Loucy (cell line): ENCODE measurements at regions not wholly inside any gene's neighbourhood (a gene's known extent, or its start where the extent isn't known, plus 50 kb on each side); places are given as distances from the start of the nearest gene placed in this dataset.

ENCODE experiments used
- H2AFZ ChIP-seq: fragments of 200-600 bp; sonication (generic); 2 replicates; pipeline ENCODE4 v1.6.0; 2016; ENCODE audit warnings: antibody characterized with exemption, mild to moderate bottlenecking, low read length, moderate library complexity
- H3F3A ChIP-seq: fragments of 200-600 bp; 2 replicates; pipeline ENCODE4 v1.6.0; 2016; ENCODE audit warnings: antibody characterized with exemption, low read depth, mild to moderate bottlenecking
- H3K27me3 ChIP-seq: fragments of 200-600 bp; sonication (generic); 2 replicates; pipeline ENCODE4 v1.6.1; 2014; ENCODE audit warnings: low read length, mild to moderate bottlenecking; ENCODE audit not compliant: insufficient read depth, poor library complexity, severe bottlenecking
- H3K36me3 ChIP-seq: fragments of 200-600 bp; sonication (generic); 2 replicates; pipeline ENCODE4 v1.6.1; 2016; ENCODE audit warnings: low read length; ENCODE audit not compliant: insufficient read depth
- H3K4me1 ChIP-seq: fragments of 200-600 bp; sonication (generic); 2 replicates; pipeline ENCODE4 v1.5.1; 2014; ENCODE audit warnings: low read length, mild to moderate bottlenecking; ENCODE audit not compliant: insufficient read depth, poor library complexity, severe bottlenecking
- H3K4me2 ChIP-seq: fragments of 200-600 bp; sonication (generic); 2 replicates; pipeline ENCODE4 v1.6.0; 2014; ENCODE audit warnings: antibody characterized with exemption, low read length, low read depth, mild to moderate bottlenecking; ENCODE audit not compliant: poor library complexity, severe bottlenecking
- H3K4me3 ChIP-seq: fragments of 200-600 bp; sonication (generic); 2 replicates; pipeline ENCODE4 v1.5.1; 2014; ENCODE audit warnings: low read length, mild to moderate bottlenecking, mixed read lengths; ENCODE audit not compliant: poor library complexity, severe bottlenecking
- H3K79me2 ChIP-seq: fragments of 200-600 bp; sonication (generic); 2 replicates; pipeline ENCODE4 v1.6.1; 2014; ENCODE audit warnings: low read length; ENCODE audit not compliant: insufficient read depth
- H3K9ac ChIP-seq: fragments of 200-600 bp; sonication (generic); 2 replicates; pipeline ENCODE4 v1.6.0; 2014; ENCODE audit warnings: mild to moderate bottlenecking, low read depth, low read length, moderate library complexity; ENCODE audit not compliant: poor library complexity, severe bottlenecking
- H3K9me2 ChIP-seq: fragments of 200-600 bp; sonication (generic); replicated peaks from 2 replicates; pipeline ENCODE4 v1.6.1; 2016; ENCODE audit warnings: low read depth, low read length, mixed read lengths
- H3K9me3 ChIP-seq: fragments of 200-600 bp; sonication (generic); 2 replicates; pipeline ENCODE4 v1.6.1; 2014; ENCODE audit warnings: mild to moderate bottlenecking, antibody characterized with exemption, low read length, low read depth; ENCODE audit not compliant: insufficient read depth
- H4K20me1 ChIP-seq: fragments of 200-600 bp; sonication (generic); 2 replicates; pipeline ENCODE4 v1.6.0; 2014; ENCODE audit warnings: antibody characterized with exemption, low read length, mild to moderate bottlenecking; ENCODE audit not compliant: insufficient read depth, poor library complexity, severe bottlenecking
- CTCF ChIP-seq: fragments of 200-600 bp; sonication (generic); conservative IDR thresholded peaks from 2 replicates; pipeline ENCODE4 v1.5.1; 2014; ENCODE audit warnings: mild to moderate bottlenecking, antibody characterized with exemption, low read length
- EZH2phosphoT487 ChIP-seq: fragments of 200-600 bp; IDR thresholded peaks from 2 replicates; pipeline ENCODE4 v1.6.1; 2018; ENCODE audit warnings: antibody characterized with exemption, mild to moderate bottlenecking, moderate library complexity, borderline replicate concordance

DNA sequence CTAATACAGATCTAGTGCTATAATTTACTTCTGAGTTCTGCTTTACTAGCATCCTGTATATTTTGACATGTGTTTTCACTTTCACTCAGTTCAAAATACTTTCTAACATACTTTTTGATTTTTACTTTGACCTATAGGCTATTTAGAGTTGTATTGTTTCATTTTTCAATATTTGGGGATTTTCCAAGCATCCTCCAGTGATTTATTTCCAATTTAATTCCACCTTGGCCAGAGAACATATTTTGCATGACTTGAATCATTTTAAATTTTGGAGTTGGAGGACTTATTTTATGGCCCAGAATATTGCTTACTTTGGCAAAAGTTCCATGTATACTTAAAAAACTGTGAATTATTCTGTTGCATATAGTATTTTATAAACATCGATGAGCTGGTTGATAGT, 1215.6 kb upstream of the MAP3K7 start:
- Histone ChIP-seq H3K9ac (no peak overlapping the region), H4K20me1 (no peaks in the 10 kb centered on the region), H3K4me1 (no peaks in the 10 kb centered on the region), H3K9me2 (no peaks in the 10 kb centered on the region), H3K36me3 (no peaks in the 10 kb centered on the region), H3K4me2 (no peak overlapping the region), H3K27me3 (no peaks in the 10 kb centered on the region), H3K9me3 (no peaks in the 10 kb centered on the region), H3K4me3 (no peak overlapping the region), H2AFZ (no peak overlapping the region), H3K79me2 (no peaks in the 10 kb centered on the region), H3F3A (no peaks in the 10 kb centered on the region)
- TF ChIP-seq EZH2phosphoT487 (no peak), CTCF (no peak)

DNA sequence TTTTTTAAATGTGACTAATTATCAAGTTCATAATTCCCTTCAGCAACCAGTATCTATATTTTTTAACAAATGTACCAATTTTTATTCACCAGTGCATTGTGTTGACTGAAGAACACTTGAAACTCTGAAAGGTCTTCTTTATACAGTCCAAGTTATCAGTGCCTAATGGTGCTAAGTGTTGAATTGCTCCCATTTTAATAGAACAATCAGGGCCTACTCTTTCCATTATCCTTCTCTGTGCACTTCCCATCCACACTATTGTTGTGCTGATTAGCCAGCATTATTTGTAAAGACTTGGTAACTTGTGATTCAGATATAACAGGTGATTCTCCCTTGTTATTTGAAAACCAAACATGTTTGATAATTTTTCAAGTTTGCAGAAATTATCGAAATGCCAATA, 1209.7 kb upstream of the MAP3K7 start:
- no peaks in the 10 kb centered on the region for H3K9me3 ChIP-seq
- H3K4me3 ChIP-seq = no peak overlapping the region
- no peak overlapping the region for H3K9ac ChIP-seq
- no peaks in the 10 kb centered on the region for H3F3A ChIP-seq
- no peaks in the 10 kb centered on the region for H3K36me3 ChIP-seq
- H3K9me2 ChIP-seq = no peaks in the 10 kb centered on the region
- no peak overlapping the region for H2AFZ ChIP-seq
- no peaks in the 10 kb centered on the region for H3K4me1 ChIP-seq
- H3K27me3 ChIP-seq = no peaks in the 10 kb centered on the region
- no peaks in the 10 kb centered on the region for H4K20me1 ChIP-seq
- no peak overlapping the region for H3K4me2 ChIP-seq
- TF ChIP-seq EZH2phosphoT487 (no peak), CTCF (no peak)
- H3K79me2 ChIP-seq = no peaks in the 10 kb centered on the region

- no peaks in the 10 kb centered on the region for H4K20me1 ChIP-seq
- no peak overlapping the region for H2AFZ ChIP-seq
- H3K4me3 ChIP-seq = no peak overlapping the region
- no peak overlapping the region for H3K4me2 ChIP-seq
- H3K9ac ChIP-seq = no peak overlapping the region
- no peaks in the 10 kb centered on the region for H3K27me3 ChIP-seq
- no peaks in the 10 kb centered on the region for H3K79me2 ChIP-seq
- H3F3A ChIP-seq = no peaks in the 10 kb centered on the region
- H3K4me1 ChIP-seq = no peaks in the 10 kb centered on the region
- no peaks in the 10 kb centered on the region for H3K9me2 ChIP-seq
- H3K36me3 ChIP-seq = no peaks in the 10 kb centered on the region
- no peak for TF ChIP-seq EZH2phosphoT487
- H3K9me3 ChIP-seq = no peaks in the 10 kb centered on the region; the same call in 1 of the 2 replicates
These were observed 1201.6 kb upstream of the MAP3K7 start for GRCh38 chr6:91788501-91788900.

- Histone ChIP-seq H3K27me3 (no peaks in the 10 kb centered on the region), H4K20me1 (no peaks in the 10 kb centered on the region), H3K4me3 (no peak overlapping the region), H3K9ac (no peak overlapping the region), H3K79me2 (no peaks in the 10 kb centered on the region), H3K9me3 (no peaks in the 10 kb centered on the region; the same call in 1 of the 2 replicates), H3K4me1 (no peaks in the 10 kb centered on the region), H3K36me3 (no peaks in the 10 kb centered on the region), H2AFZ (no peak overlapping the region), H3K4me2 (no peak overlapping the region), H3K9me2 (no peaks in the 10 kb centered on the region), H3F3A (no peaks in the 10 kb centered on the region)
- TF ChIP-seq CTCF (no peak), EZH2phosphoT487 (no peak)
These were observed 1199.8 kb upstream of the MAP3K7 start for GRCh38 chr6:91786474-91787184.
